GM18870 (cell line): ENCODE measurements at regions not wholly inside any gene's neighbourhood (a gene's known extent, or its start where the extent isn't known, plus 50 kb on each side); places are given as distances from the start of the nearest gene placed in this dataset.

Experiments used
- ATAC-seq: cut with Tn5 transposase; IDR thresholded peaks from one replicate; pipeline ENCODE4 v1.9.1; 2021; ENCODE audit warnings: moderate library complexity; ENCODE audit not compliant: unreplicated experiment

GRCh38 chr15:35320158-35320780 lies 225.7 kb downstream of the DPH6 start:
- ATAC-seq = no peak

GRCh38 chr15:35319354-35319753 lies 226.6 kb downstream of the DPH6 start:
- no peak for ATAC-seq

DNA sequence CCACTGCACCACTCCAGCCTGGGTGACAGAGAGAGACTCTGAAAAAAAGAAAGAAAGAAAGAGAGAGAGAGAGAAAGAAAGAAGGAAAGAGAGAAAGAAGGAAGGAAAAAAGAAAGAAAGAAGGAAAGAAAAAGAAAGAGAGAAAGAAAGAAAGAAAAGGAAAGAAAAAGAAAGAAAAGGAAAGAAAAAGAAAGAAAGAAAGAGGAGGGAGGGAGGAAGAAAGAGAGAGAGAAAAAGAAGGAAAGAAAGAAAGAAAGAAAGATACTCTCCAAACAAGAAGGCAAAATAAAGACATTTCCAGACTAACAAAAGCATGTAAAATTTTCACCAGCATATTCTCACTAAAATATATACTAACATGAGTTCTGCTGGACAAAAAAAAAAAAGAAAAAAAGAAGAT lies 228.7 kb downstream of the DPH6 start:
- no peak for ATAC-seq

GRCh38 chr15:35312344-35312743 lies 227.2 kb upstream of the NANOGP8 start:
- no peak for ATAC-seq

DNA sequence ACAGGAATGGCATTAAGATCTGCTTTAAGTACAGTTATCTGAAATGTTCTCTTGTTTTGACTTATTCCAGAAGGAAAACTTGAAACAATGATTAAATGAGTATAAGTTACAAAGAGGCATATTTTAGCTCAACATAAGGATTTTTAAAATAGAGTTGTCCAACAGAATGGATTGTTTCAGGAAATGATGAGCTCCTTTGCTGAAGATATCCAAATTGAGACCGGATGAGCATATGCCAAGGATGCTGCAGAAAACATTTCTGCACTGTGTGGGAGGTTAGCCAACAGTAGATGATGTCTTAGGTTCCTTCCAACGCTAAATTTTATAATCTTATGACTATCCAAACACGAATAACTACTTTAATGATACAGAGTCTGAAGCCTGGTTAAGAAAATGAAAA lies 226.5 kb upstream of the NANOGP8 start:
- ATAC-seq = no peak

GRCh38 chr15:35309886-35310285 lies 224.8 kb upstream of the NANOGP8 start:
- no peak for ATAC-seq

DNA sequence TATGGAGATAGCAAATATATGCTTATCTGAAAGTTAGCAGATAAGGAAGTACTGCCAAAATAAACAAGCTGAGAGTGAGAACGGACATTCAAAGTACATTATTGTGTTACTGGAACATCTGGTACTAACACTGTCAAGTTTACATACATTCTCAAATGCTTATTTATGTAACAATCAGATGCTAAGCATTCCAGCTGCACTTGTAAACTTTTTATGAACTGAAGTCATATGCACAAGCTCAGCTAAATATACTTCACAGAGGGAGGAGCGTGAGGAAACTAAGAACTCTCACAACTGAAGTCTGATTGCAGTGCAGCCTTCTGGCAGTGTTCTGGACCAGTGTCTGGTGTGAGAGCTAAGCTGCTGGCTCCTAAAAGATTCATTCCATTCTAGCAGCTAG lies 223.7 kb upstream of the NANOGP8 start:
- no peak for ATAC-seq

- no peak for ATAC-seq
Measured at GRCh38 chr15:35307676-35308075, 222.6 kb upstream of the NANOGP8 start.

- no peak for ATAC-seq
Measured at GRCh38 chr15:35307026-35307425, 221.9 kb upstream of the NANOGP8 start.

GRCh38 chr15:35306361-35306981 lies 221.4 kb upstream of the NANOGP8 start:
- no peak for ATAC-seq

- ATAC-seq = no peak
Measured at GRCh38 chr15:35305946-35306345, 220.9 kb upstream of the NANOGP8 start.

- no peak for ATAC-seq
Measured at GRCh38 chr15:35305031-35305550, 220.0 kb upstream of the NANOGP8 start.

DNA sequence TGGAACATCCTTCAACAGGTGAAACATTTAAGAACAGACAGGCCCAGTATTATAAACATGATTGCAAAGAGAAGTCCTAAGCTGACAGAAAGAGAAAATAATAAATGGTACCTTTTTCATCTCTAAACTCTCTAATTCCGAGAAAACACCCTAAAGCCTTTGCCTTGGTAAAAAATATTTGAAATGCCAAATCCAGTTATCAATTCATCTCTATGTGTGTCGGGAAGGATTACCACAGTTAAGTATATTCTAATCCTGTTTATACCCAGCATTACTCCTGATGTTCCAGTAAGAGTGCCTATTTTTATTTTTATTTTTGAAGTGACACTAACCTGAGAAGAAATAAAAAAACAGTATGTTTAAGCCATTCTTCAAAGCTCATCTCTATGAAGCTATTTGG lies 219.3 kb upstream of the NANOGP8 start:
- no peak for ATAC-seq

- ATAC-seq = no peak
Measured at GRCh38 chr15:35302334-35302733, 217.2 kb upstream of the NANOGP8 start.

GRCh38 chr15:35301088-35301487 lies 216.0 kb upstream of the NANOGP8 start:
- peak; percentile 37 for ATAC-seq

DNA sequence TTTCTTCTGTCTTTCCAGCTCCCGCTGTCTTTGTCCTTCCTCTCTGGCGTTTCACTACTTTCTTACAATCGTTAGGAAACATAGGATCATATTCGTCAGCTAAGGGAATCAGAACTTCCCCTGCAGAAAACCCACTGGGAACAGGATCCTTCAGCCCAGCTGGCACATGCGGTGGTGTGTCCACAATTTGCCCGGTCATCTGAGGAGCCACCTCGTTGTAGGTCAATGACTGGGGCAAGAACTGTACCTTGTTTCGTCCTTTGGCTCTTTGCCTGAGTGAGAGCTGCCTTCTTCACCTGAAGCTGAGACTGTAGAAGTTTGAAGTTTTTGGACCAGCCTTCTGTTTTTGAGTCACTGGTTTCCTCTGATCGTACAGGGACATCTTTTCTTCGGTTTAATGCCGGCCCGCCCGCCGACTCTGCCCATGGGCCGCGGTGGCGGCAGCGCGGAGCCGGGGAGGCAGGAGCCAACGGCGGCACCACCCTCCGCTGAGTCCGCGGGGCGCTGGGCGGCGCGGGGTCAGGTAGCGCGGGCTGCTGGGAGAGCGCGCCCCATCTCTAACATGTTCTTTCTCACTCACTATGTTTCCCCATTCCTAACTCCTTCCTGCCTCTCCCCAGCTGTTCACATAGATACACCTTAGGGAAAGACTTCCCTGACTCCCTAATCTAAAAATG lies 214.1 kb upstream of the NANOGP8 start:
- ATAC-seq = no peak

DNA sequence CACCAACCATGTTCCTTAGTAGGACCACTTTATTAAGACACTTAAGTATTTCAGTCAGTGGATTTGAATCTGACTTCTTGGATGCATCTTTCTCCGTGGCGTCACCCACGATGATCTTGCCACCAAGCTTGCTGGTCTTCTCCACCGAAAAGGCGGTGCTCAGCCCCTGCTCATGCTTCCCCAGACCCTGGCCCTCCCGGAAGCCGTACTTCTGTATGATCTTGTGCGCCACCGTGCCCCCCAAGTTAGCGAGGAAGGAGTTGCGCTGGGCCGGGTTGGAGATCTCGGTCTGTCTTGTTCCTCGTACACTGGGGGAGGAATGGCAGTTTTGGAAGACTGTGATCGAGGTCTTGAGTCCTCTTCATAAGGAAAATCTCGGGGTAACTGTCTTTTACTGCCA lies 213.4 kb upstream of the NANOGP8 start:
- ATAC-seq = no peak

DNA sequence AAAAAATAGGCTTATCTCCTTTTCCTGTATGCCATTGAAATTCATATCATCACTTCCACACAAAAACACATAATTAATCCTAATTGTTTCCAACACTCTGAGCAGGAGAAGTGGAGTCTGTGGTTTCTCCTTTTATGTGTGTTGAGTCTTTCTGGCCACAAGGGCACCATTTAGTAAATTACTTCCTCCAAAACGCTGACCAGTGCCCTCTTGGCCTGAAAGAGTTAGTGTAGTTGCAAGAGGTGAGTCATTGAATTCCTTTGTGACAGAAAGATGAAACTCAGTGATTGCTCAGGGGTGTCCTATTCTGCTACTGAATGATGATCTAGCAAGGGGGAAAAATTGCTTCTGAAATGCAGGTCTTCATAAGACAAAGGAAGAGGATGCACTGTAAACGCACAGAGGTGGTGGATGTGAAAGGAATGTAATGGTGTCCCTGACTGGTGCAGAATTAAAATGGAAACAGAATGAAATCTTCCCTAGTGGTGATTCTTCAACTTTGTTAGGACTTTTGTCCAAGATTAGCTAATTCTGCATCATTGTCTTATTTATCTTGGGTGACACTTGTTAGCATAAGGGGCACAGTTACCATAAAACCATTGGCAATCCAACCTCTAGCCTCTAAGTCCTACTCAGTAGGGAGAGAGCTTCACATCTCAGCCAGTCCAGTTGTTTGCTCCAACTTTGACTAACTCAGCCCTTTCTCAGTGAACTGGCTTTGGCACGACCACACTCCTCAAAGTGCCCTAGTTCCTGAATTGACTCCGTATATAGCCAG lies 208.4 kb upstream of the NANOGP8 start:
- ATAC-seq = no peak

- no peak for ATAC-seq
Measured at GRCh38 chr15:35290301-35290721, 205.2 kb upstream of the NANOGP8 start.

- no peak for ATAC-seq
Measured at GRCh38 chr15:35289024-35289617, 204.0 kb upstream of the NANOGP8 start.

GRCh38 chr15:35288580-35288979 lies 203.5 kb upstream of the NANOGP8 start:
- no peak for ATAC-seq
